HEK293 (cell line): ENCODE measurements at regions not wholly inside any gene's neighbourhood (a gene's known extent, or its start where the extent isn't known, plus 50 kb on each side); places are given as distances from the start of the nearest gene placed in this dataset.

Experiments
- CTCF ChIP-seq: fragments of 450-650 bp; formaldehyde crosslinking; IDR thresholded peaks from 2 replicates; pipeline ENCODE4 v1.5.1; 2016; ENCODE audit warnings: missing biosample characterization, missing genetic modification characterization
- KLF9 ChIP-seq: fragments of 450-650 bp; formaldehyde crosslinking; IDR thresholded peaks from 2 replicates; pipeline ENCODE4 v1.5.1; 2016; ENCODE audit warnings: missing biosample characterization, missing genetic modification characterization, low read depth
- ZNF292 ChIP-seq: fragments of 450-650 bp; formaldehyde crosslinking; IDR thresholded peaks from 2 replicates; pipeline ENCODE4 v1.5.1; 2016; ENCODE audit warnings: low read depth, missing biosample characterization, missing genetic modification characterization, borderline replicate concordance
- TF ChIP-seq, protein P1 (sequence below): fragments of 450-650 bp; formaldehyde crosslinking; optimal IDR thresholded peaks from 2 replicates; pipeline ENCODE3; 2016; ENCODE audit warnings: missing biosample characterization, mild to moderate bottlenecking, missing genetic modification characterization

GRCh38 chr12:19836056-19836455 is 396.8 kb downstream of the AEBP2 start:
- no peak for TF ChIP-seq CTCF
- TF ChIP-seq, protein P1, sequence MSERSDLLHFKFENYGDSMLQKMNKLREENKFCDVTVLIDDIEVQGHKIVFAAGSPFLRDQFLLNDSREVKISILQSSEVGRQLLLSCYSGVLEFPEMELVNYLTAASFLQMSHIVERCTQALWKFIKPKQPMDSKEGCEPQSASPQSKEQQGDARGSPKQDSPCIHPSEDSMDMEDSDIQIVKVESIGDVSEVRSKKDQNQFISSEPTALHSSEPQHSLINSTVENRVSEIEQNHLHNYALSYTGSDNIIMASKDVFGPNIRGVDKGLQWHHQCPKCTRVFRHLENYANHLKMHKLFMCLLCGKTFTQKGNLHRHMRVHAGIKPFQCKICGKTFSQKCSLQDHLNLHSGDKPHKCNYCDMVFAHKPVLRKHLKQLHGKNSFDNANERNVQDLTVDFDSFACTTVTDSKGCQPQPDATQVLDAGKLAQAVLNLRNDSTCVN (tag by site-specific recombination), result no peak
- TF ChIP-seq KLF9 (tag by site-specific recombination), result no peak
- TF ChIP-seq ZNF292 (tag by site-specific recombination), result no peak
